ENCODE measurements at regions not wholly inside any gene's neighbourhood (a gene's known extent, or its start where the extent isn't known, plus 50 kb on each side); places are given as distances from the start of the nearest gene placed in this dataset. TPM values are rescaled to one million over a fixed set of nuclear protein-coding genes. Genes with fewer than 3 reads are reported as not detected.
"Not testable (repeated sequence)": the region's sequence is repeated elsewhere in the genome, so short reads cannot be mapped to it uniquely, and the experiment has no call there.

- not testable (repeated sequence) for DNase-seq (ENCODE audit: low read depth in 2 of 3, low spot score in 2 of 3)
Measured at GRCh38 chr20:57110121-57111027, 156.1 kb downstream of the BMP7 start.

- no peak for DNase-seq (ENCODE audit: low read depth in 2 of 3, low spot score in 2 of 3)
Measured at GRCh38 chr20:57111028-57111373, 155.4 kb downstream of the BMP7 start.

- no peak for DNase-seq (ENCODE audit: low read depth in 2 of 3, low spot score in 2 of 3)
Measured at GRCh38 chr20:57112448-57112847, 154.0 kb downstream of the BMP7 start.

GRCh38 chr20:57114290-57115005 lies 152.0 kb downstream of the BMP7 start:
- DNase-seq (ENCODE audit: low read depth in 2 of 3, low spot score in 2 of 3) = no peak

GRCh38 chr20:57117296-57117695 lies 149.1 kb downstream of the BMP7 start:
- DNase-seq (ENCODE audit: low read depth in 2 of 3, low spot score in 2 of 3) = no peak

- DNase-seq (ENCODE audit: low read depth in 2 of 3, low spot score in 2 of 3) = no peak
Measured at GRCh38 chr20:57118107-57118769, 148.2 kb downstream of the BMP7 start.

Small RNA genes in the stretch of these regions (small RNA-seq; reads per million reads assigned to genes)
- gene RNU6-929P = not detected
